NCI-H446 treated with DMSO at 0.1 percent for 48 hours (cell line): ENCODE measurements at regions not wholly inside any gene's neighbourhood (a gene's known extent, or its start where the extent isn't known, plus 50 kb on each side); places are given as distances from the start of the nearest gene placed in this dataset.
A peak's percentile ranks its signal among the peaks of the same experiment; 100 is the strongest.
"Not testable (repeated sequence)": the region's sequence is repeated elsewhere in the genome, so short reads cannot be mapped to it uniquely, and the experiment has no call there.

Experiments
- DNase-seq: peaks from one replicate; lab custom pipeline; 2025; lab: John Stamatoyannopoulos, UW

DNA sequence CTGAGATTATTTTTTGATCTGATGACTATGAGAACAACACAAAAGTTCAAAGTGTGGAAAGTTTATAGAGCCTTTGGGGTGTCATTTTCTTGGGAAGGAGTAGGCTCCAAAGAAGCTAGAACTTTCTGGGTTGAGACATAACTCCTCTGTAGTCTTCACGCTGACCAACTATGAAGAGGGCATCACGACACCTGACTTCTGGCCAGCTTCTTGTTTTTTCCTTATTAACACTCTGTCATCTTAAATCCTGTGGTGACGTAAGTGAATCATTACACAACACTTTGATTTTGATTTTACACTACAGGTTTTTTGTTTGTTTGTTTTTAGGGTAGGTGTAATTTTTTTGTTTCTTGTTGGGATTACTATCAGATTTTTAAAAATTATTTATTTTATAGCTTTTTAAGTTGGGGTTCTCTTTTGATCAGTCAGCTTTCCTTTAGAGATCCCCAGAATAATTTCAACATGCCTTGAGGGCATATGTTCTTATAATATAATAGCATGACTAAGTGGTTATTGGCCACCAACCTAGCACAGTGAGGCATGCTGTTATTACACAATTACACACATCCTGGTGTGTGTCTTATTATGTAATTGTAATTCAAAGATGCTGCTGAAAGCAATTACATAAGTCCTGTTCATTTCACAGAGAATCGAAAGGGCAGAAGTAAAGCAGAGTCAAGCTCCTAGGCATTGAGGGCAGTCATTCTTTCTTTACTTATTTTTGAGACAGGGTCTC lies 281.6 kb upstream of the NOTCH2NLA start:
- DNase-seq: not testable (repeated sequence)

DNA sequence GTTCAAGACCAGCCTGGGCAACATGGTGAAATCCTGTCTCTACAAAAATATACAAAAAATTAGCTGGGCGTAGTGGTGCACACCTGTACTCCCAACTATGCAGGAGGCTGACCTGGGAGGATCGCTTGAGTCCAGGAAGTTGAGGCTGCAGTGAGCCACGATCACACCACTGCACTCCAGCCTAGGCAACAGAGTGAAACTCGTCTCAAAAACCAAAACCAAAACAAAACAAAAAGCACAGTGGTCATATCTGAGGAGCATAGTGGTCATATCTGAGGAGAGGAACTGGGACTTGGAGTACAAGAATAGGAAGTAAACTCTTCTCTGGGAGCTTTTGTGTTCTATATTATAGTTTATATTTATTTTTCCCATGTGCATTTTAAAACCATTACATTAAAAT lies 275.3 kb upstream of the NOTCH2NLA start:
- not testable (repeated sequence) for DNase-seq

DNA sequence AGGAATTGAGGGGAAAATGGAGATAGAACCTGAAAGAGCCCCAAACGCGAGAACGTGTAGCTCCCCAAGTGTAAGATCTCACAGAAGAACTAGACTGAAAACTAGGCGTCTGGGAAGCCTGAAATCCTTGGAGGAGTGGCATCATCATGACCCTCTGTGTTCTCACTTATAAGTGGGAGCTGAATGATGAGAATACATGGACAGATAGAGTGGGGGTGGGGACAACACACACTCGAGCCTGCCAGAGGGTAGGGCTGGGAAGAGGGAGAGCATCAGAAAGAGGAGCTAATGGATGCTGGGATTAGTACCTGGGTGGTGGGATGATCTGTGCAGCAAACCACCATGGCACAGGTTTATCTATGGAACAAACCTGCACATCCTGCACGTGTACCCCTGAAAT lies 258.7 kb upstream of the NOTCH2NLA start:
- not testable (repeated sequence) for DNase-seq

DNA sequence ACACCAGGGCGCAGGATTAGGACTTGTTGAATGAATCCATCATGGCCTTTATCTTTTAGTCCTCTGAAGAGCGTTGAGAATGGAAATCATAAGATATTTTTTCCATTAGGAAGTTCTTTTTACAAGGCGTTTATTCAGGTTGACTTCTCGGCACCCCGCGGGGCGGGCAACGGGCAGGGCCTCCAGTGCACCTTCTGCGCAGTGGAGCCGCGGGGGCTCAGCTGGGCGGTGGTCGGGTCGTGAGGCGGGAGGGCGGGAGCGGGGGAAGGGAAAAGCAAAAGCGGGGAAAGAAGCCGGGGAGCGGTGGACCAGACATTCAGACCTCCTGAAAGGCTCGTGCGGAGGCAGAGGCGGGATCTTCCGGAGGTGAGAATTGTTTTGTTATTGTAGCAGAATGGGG lies 258.3 kb upstream of the NOTCH2NLA start:
- DNase-seq: not testable (repeated sequence)

DNA sequence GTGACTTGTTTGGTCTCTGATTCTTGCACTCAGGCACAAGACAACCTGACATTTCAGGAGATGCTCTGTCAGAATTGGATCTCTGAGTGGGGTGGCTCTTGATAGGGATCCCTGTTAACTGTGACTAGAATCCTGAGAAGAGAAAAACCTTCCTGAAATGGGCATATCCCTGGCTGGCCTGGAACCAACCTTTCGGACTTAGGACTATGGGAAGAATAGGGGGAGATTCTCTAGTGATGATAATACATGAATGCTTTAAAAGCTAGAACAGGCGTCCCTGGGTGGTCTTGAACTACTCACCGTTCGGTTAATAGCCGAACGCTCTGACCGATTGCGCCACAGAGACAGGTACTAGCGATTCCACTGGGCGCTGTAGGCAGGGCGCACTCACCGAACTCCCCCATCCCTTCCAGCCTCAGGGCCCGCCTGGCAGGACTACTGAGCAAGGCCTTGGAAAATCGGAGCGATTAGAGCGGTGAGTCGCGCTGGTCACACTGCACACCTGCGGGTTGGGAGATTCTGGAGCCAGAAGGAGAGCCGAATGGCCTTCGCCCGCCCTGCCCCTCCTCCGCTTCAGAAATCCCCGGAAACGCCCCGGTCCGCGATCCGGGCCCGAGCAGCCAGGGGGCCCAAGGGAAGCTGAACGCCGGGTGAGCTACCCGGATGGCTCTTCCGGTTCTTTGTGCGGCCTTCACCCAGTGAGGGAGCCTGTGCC lies 257.6 kb upstream of the NOTCH2NLA start:
- DNase-seq: not testable (repeated sequence)

DNA sequence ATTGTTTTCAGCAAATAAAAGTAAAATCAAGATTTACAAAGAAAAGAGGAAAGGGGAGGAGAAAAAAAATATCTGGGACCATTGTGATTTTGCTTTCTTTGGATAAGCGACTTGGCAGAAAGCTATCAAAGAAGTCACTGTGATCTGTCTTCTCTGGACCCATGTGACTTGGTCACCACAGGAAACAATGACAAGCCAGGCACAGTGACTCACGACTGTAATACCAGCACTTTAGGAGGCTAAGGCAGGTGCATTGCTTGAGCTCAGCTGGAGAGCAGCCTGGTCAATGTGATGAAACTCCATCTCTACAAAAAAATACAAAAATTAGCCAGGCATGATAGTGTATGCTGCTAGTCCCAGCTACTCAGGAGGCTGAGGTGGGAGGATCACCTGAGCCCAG lies 255.4 kb upstream of the NOTCH2NLA start:
- not testable (repeated sequence) for DNase-seq

DNA sequence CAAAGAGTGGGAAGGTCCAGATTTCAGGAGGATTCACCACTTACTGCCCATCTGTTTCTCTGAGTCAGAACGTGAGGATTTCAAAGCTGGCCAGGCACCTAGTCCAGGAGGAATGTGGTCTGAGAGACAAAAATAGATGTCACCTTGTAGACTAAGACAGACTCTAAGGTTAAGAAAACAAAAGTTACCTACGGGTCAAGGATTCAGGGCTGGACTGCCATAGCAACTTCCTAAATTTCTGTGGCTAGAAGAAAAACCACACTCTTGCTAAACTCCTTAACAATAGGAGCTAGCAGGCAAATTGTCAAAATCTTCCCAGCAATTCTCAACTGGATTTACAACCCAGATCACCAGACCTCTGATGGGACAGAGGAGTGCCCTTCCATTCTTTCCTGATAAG lies 250.4 kb upstream of the NOTCH2NLA start:
- DNase-seq: not testable (repeated sequence)

DNA sequence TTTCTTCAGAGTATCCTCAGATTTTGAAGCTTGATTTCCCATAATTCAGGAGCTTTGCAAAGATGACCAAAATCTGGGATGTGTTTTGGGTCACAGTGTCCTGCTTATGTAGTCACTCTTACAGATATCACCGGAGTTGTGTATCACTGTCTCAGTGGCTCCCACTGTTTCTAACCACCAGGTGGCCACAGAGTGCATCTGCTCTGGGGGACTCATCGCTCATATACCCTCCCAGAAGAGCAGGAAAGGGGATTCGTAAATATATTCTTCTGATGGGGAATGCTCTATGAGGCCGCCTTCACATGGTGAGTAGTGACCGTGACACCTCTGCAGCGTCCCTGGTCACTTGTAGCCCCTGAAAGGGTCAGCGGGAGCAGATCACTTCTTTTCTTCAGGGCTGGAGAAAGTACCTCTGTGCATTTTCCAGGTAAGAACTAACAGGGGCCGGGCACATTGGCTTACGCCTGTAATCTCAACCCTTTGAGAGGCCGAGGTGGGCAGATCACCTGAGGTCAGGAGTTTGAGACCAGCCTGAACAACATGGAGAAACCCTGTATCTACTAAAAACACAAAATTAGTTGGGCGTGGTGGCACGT lies 249.4 kb upstream of the NOTCH2NLA start:
- peak; percentile 39 for DNase-seq

DNA sequence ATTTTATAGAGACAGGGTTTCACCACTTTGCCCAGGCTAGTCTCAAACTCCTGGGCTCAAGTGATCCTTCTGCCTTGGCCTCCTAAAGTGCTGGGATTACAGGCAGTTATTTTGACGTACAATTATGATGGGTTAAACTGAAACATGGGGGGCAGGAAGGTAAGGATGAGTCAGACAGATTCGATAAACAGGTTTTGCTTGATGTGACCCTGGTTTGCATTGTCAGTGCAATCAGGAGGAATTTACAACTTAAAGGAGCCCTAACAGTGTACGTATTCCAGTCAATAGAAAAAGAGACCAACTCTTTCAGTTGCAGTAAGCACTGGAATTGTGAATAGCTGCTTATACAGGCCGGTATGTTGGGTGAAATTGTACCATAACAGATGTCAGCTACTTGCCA lies 246.3 kb upstream of the NOTCH2NLA start:
- DNase-seq: not testable (repeated sequence)

DNA sequence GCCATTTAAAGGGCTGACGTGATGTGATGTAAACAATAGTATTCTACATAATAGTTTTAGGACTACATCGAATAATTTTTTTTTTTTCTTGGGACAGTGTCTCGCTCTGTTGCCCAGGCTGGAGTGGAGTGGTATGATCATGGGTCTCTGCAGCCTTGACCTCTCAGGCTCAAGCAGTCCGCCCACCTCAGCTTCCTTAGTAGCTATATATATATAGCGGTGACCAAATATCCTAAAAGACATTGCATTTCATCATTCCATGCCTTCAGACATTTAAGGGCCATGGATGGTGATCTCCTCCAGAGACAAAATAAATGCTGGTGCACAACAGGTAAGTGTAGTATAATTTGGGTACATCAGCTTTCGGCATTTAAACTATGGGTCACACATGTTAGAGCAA lies 245.4 kb upstream of the NOTCH2NLA start:
- DNase-seq: not testable (repeated sequence)

DNA sequence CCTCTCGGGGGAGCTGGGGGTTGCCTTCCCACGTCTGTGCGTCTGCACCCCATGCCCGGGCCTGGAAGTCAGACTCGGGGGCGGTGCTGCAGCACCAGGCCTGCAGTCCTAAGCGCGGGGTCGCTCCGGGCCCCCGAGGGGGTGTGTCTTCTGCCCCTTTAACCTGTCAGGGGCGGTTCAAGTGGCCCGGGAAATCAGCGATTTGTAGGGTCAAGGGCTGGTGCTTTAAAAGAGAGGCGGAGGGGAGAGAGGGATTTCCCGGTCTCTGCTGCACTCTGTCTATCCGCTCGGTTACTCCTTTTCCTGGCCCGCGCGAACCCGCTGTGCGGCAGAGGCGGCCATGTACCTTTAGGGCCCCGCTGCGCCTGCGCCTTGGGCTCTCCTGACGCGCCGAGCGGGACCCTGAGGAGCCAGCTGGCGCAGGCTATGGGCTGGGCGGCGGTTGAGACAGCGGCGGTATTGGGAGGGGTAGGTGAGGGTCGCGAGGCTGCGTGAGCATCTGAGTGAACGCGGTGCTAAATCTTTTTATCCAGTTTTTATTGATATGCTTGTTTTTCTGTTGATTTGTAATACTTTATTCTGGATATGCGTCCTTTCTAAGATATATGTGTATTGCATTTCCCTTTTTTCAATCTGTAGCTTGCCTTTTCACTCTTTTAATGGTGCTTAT lies 243.5 kb upstream of the NOTCH2NLA start:
- DNase-seq: peak; percentile 57

DNA sequence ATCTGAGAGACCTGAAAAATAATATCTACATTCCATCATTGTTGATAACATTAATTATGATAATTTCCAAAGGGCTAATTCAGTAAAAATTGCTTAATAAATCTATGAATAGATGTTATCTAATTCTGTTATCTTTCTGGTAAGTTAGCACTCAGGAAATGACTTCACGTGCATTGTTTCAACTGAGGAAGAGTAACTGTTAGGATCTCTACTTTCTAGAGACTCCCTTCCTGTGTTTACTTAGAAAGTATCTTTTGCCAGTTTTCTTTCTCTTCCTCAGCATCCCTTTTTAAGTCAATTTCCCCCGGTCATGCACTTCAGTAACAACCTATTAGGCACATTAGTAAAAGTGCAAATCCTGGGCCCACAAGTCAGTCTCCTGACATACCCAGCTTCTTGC lies 231.1 kb upstream of the NOTCH2NLA start:
- not testable (repeated sequence) for DNase-seq

DNA sequence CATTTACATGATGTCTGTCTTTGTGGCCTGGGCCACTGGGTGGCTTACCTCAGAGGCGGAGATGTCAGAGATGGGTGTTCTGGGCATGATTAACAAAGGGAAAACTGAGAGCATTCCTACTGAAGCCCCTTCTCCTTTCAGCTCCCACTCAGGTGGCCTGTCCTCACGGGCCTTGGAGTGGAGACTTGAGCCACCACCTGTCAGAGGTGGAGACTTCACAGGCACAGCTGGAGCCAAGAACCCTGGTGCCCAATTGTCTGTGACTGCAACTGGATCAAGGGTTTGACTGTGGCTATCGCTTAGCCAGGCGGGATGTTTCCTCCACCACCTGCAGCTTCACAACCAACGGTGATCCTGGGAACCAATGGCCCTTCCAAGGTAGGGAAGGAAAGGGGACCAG lies 230.5 kb upstream of the NOTCH2NLA start:
- DNase-seq: not testable (repeated sequence)

DNA sequence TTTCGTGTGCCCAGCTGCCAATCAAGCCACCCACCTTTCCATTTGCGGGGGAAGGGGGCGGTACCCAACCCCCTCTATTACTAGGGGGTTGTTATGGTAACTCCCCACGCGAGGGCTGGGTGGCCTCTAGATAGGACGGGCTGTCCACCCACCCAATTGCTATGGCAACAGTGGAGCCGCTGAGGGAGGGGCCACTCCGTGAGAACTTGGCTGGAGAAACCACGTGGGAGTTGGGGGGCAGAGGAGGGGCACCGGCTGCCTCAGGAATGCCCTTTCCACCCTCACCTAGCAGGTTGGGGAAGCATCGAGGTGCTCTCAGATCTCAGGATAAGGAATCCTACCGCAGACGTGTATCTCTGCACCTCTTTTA lies 220.0 kb upstream of the NOTCH2NLA start:
- DNase-seq: not testable (repeated sequence)

DNA sequence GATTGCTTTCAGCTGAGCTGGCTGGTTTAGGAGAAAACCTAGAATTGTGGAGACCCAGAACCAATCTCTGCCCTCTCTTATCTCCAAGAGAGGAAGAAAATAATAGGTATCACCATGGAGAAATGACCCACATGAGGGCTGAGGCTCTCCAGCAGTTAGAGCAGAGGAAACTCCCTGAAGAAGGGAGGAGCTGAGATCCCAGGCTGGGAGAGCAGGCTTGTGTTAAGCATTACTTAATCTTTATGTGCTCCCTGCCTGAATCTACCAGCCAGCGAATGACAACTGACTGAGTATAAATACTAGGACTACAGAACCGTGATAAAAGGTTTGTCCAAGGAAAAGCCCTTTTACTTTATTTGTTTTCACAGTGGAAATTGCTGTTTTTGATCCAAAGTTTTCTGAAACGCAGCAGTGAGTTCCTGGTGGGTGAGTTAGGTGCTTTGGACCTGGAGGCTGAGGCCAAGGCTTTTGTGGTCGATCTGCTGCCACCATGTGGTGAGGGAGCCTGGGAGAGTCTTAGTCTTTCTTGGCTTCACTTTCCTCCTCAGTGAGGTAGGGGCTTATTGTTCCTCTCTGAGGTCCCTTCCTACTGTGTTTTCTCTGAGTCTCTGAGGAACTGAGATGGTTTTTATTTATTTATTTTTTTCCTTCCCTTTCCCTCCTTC lies 219.5 kb upstream of the NOTCH2NLA start:
- DNase-seq: not testable (repeated sequence)

DNA sequence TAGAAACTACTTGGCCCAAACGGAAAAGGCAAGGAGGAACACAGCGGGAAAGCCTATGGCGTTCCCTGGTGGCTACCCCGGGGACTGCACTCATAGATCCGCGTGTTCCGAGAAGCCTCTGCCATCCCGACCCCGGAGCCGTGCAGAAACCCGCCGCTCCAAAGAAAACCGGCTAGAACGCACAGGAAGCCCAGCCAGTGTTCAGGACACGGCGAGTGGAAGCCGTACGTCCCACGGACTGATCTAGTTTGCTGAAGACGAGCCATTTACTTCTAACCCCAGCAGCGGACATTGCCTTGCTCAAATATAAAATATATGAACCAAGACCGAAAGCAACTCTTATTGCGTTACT lies 215.0 kb upstream of the NOTCH2NLA start:
- not testable (repeated sequence) for DNase-seq

DNA sequence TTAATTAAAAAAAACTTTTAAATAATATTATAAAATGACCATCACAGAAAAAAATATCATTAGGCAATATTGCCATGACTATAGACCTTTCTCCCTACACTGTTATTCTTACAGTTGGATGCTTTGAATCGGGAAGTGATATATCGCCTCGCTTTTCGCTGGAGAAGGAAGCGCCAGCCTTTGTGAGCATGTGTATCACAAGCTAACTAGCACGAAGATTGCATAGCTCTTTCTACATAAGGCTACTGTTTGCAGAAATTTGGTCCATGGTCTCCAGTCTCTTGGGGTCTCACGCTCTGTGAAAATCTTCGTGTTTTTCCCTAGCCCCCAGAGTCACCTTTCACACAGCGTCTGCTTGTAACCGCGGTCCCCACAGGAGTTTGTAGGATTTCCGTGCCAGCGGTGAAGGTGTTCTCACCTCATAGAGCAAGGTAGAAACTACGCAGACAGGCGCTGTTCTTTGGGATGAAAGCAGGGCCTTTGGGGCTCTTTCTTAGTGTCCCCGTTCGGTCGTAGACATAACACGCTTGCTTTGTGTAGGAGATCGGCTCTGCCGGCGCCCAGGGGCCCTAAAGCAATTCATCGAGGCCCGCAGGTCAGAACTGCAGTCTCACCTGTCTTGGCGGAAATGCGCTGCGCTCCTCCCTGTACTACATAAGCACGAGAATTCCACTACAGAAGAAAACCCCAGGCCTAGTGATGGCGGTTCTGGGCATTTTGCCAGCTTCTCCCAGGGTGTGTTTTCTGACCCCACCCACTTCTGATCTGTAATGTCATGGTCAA lies 214.5 kb upstream of the NOTCH2NLA start:
- not testable (repeated sequence) for DNase-seq

DNA sequence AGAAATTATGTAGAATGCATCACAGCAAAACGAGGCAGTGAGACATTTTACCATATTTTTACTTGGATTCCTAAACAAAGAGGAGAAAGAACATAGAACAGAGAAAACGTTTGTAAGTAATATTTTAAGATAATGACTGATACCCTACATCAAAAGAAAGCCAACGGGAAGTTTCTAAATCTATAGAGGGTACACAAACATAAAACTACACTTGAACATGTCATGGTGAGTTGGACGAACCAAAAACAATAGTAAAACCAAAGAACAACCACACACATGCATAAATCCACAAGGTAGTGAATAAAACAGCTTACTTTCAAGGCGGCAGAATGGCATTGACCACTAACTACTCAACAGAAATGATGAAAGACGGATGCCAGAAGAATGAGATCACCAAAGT lies 209.7 kb upstream of the NOTCH2NLA start:
- not testable (repeated sequence) for DNase-seq

DNA sequence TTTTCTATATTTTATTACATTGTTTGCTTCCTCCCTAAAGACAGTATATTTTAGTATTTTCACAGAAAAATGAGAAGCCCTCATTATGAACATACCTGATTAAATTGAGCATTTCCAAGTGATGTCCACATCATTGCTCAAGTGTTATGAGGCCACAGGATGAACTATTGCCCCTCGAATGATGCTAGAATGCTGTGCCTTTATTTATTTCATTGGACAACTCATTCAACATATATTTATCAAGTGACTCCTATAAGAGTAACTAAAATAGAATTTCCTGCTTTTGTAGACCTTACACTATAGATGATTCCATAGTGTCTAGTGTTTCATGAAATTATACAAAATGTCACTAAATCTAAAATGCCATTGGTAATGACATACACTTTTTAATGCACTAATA lies 187.8 kb upstream of the NOTCH2NLA start:
- DNase-seq: not testable (repeated sequence)

DNA sequence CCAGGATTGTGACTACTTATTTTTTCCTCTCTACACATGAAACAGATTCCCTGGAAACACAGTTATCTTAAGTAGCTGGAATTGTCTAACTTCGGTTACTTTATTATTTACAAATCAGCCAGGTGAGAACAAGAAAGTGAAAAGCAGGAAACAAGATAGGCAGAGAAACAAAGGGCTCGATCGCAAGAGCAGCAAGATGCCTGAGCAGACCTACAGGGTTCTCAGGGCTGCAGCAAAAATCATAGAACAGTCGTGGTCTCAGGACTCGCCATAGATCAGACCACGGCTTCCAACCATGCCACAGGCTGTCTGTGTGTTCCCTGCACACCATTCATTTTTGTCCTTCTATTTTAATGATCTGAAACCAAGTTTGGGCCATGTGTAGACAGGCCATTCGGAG lies 186.2 kb upstream of the NOTCH2NLA start:
- DNase-seq: not testable (repeated sequence)

DNA sequence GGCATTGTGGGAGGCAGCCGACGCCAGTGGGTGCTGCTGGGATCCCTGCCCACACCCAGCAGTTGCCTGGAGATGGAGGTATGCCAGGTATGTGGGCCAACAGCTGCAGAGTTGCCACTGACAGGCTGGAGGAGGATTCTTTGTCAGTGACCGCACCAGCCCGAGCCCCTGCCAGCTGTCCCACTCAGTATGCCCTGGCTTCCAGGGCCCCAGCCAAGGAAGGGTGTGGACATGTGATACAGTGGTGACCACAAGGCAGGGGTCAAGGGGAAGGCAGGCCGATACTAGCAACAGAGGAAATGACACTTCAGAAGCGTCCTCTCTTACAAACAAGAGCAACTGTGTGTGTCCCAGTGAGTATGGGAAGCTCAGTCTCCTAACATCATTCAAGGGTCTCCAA lies 185.1 kb upstream of the NOTCH2NLA start:
- not testable (repeated sequence) for DNase-seq
